SHP77 treated with DMSO at 0.1 percent for 48 hours (cell line): ENCODE measurements at regions not wholly inside any gene's neighbourhood (a gene's known extent, or its start where the extent isn't known, plus 50 kb on each side); places are given as distances from the start of the nearest gene placed in this dataset.

Source experiments
- DNase-seq: peaks from one replicate; lab custom pipeline; 2025; lab: John Stamatoyannopoulos, UW

- DNase-seq: no peak
Measured at GRCh38 chr11:110028921-110029320, 64.3 kb upstream of the ZC3H12C start.

- DNase-seq: no peak
Measured at GRCh38 chr11:110029714-110030113, 63.5 kb upstream of the ZC3H12C start.

DNA sequence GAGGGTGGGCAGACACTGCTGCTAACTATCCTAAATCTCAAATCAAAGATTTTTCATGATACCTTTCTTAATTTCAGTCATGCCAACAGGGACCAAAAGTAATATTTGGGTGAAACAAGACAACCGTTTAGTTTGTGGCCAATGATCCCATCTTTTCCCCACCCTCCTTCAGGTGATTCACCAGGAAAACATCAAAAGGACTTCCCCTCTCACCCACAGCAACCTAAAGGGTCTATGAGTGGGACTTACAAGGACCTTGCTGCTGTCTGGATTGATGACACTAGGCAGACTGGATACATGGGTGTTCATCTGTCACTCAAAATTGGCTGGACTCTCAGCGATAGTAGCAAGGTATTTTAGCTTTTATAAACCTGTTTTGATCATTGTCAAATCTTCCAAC lies 62.0 kb upstream of the ZC3H12C start:
- no peak for DNase-seq

GRCh38 chr11:110032259-110032658 lies 60.9 kb upstream of the ZC3H12C start:
- no peak for DNase-seq

- DNase-seq: no peak
Measured at GRCh38 chr11:110032957-110033570, 60.1 kb upstream of the ZC3H12C start.

DNA sequence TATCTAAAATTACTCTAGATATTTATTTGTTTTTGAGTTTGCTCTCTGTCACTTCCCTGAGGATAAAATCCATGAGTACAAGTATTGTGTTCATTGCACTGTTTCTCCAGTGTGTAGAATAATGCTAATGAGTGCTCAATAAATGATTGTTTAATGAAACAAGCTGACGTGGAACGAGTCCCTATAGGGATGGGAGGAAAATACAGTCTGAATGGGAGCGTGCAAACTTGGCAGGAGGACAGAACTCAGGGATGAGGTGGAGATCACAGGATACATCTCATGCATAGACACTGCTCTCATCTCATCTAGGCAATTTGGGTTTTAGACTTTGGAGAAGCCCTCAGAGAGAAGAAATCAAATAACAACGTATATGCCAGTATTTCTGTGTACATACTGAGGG lies 58.4 kb upstream of the ZC3H12C start:
- DNase-seq: no peak

DNA sequence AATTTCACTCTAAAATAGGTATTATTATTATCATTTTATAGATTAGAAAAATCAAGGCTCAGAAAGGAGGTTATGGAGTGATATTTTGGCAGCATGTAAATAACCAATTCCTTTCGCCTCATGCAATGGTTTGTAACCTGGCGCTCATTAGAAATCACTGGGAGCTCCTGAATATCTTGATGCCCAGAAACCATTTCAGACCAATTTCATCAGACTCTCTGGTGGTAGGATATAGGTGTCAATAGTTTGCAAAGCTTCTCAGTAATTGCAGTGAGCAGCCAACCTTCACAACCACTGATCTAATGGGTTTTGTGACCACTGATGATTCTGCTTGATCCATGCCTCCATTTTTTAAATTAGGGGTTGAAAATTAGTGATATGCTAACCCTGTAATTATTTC lies 57.8 kb upstream of the ZC3H12C start:
- DNase-seq: no peak

GRCh38 chr11:110038201-110038600 lies 55.0 kb upstream of the ZC3H12C start:
- no peak for DNase-seq
